Fibroblast of skin of scalp (primary cell): ENCODE measurements at regions not wholly inside any gene's neighbourhood (a gene's known extent, or its start where the extent isn't known, plus 50 kb on each side); places are given as distances from the start of the nearest gene placed in this dataset.
A peak's percentile ranks its signal among the peaks of the same experiment; 100 is the strongest.

Source experiments
- DNase-seq: peaks from one replicate; pipeline ENCODE4 v3.0.0-alpha.2; 2013

GRCh38 chr15:81768773-81769172, 277.0 kb downstream of the MEX3B start:
- DNase-seq: no peak

- DNase-seq: no peak
Measured at GRCh38 chr15:81766829-81767475, 278.9 kb downstream of the MEX3B start.

GRCh38 chr15:81765816-81766215, 280.0 kb downstream of the MEX3B start:
- DNase-seq: no peak

- DNase-seq: no peak
Measured at GRCh38 chr15:81763304-81763703, 282.5 kb downstream of the MEX3B start.

GRCh38 chr15:81760686-81761085, 285.1 kb downstream of the MEX3B start:
- no peak for DNase-seq

- no peak for DNase-seq
Measured at GRCh38 chr15:81758818-81759284, 287.0 kb downstream of the MEX3B start.

GRCh38 chr15:81755626-81756025, 290.2 kb downstream of the MEX3B start:
- DNase-seq: no peak

- peak; percentile 32 for DNase-seq
Measured at GRCh38 chr15:81754078-81754477, 291.7 kb downstream of the MEX3B start.

- DNase-seq: peak; percentile 74
Measured at GRCh38 chr15:81752974-81753373, 292.8 kb downstream of the MEX3B start.

- DNase-seq: peak; percentile 90
Measured at GRCh38 chr15:81752546-81752942, 293.3 kb downstream of the MEX3B start.

GRCh38 chr15:81751816-81752545, 293.8 kb downstream of the MEX3B start:
- no peak for DNase-seq

- no peak for DNase-seq
Measured at GRCh38 chr15:81751256-81751655, 294.6 kb downstream of the MEX3B start.

GRCh38 chr15:81749716-81750375, 296.0 kb downstream of the MEX3B start:
- no peak for DNase-seq

- no peak for DNase-seq
Measured at GRCh38 chr15:81747482-81747881, 298.3 kb downstream of the MEX3B start.

- DNase-seq: no peak
Measured at GRCh38 chr15:81747026-81747425, 298.8 kb downstream of the MEX3B start.

- DNase-seq: no peak
Measured at GRCh38 chr15:81744364-81744763, 301.5 kb downstream of the MEX3B start.

GRCh38 chr15:81740416-81740815, 305.4 kb downstream of the MEX3B start:
- DNase-seq: peak; percentile 62

- DNase-seq: no peak
Measured at GRCh38 chr15:81729340-81729739, 316.5 kb downstream of the MEX3B start.

- DNase-seq: peak; percentile 26
Measured at GRCh38 chr15:81728726-81729125, 317.1 kb downstream of the MEX3B start.

- DNase-seq: no peak
Measured at GRCh38 chr15:81725590-81725989, 320.2 kb downstream of the MEX3B start.

- DNase-seq: peak; percentile 45
Measured at GRCh38 chr15:81724536-81724935, 321.3 kb downstream of the MEX3B start.

- peak; percentile 8 for DNase-seq
Measured at GRCh38 chr15:81723701-81724100, 322.1 kb downstream of the MEX3B start.

GRCh38 chr15:81723113-81723651, 322.6 kb downstream of the MEX3B start:
- no peak for DNase-seq
